Coronary artery (tissue), 2 donors: ENCODE measurements at regions not wholly inside any gene's neighbourhood (a gene's known extent, or its start where the extent isn't known, plus 50 kb on each side); places are given as distances from the start of the nearest gene placed in this dataset.

Experiments used
- DNase-seq: peaks from one replicate; pipeline ENCODE4 v3.0.0-alpha.2; 2017; ENCODE audit warnings: low spot score
- H3K27ac ChIP-seq, 2 donors: fragments of 200-600 bp; sonication (generic); one replicate each; pipeline ENCODE4 v1.5.1; 2016 to 2019
- H3K4me3 ChIP-seq: fragments of 200-600 bp; sonication (generic); 2 replicates; pipeline ENCODE4 v1.5.1; 2016; ENCODE audit warnings: mild to moderate bottlenecking, moderate library complexity
- CTCF ChIP-seq: fragments of 200-600 bp; sonication (generic); IDR thresholded peaks from one replicate; pipeline ENCODE4 v1.5.1; 2019; ENCODE audit warnings: antibody characterized with exemption

DNA sequence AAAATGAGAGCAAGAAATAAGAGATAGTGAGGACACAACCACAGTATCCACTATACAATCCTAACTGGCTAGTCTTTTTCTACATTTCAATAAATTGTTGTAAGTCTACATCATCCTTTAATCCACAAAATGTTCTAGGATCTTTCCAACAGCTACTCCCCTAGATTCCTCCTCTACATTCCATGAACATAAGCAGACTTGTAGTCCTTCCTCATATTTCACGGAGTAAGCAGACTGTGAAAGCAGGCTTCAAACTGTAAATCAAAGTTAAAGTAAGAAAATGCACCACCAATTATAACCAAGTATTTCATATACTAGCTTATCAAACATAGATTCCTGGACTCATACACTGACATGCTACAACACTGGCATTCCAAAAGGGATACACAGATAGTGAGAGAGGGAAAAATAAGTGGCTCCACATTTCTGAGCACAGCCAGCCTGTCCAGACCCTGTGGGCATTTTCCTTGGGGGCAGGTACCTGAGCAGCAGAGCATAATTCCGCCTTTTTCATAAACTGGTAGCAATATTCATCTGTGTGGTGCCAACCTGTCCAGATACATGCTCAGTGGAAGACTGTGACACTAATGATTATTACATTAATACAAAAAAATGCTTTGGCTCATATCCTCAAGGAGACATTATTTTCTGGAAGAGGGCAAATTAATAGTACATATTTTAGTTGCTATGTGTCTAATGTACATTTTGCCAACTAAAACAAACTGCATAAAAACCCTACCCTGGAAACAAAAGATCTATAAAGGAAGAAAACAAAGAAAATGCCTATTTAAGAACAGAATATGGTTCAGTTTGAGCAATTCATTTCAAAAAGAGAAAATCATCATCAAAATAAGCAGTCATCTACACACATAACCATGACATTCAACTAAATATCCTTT lies 113.3 kb upstream of the FSCB start:
- H3K27ac ChIP-seq, result no peak overlapping the region
- DNase-seq, result no peak
- H3K4me3 ChIP-seq, result no peak overlapping the region
- TF ChIP-seq CTCF, result no peak

DNA sequence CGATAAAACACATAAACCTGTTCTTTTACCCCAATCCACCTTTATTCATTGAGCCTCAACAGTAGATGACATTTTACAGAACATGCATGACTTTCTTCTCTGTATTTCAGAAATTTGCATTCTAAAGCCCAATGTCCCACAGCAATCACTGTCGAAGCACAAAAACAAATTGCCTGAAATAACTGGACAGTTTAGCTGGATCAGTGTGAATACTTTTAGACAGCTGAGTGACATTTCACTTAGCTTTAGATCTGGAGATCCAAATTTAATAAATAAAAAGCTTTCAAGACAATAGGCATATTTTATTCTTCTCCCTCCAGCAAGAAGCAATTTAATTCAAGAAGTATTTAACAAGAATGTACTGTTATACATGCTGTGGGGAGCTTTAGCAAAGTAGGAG lies 109.1 kb upstream of the FSCB start:
- no peak for DNase-seq
- no peak overlapping the region for H3K27ac ChIP-seq
- no peak for TF ChIP-seq CTCF
- H3K4me3 ChIP-seq, result no peak overlapping the region

GRCh38 chr14:44613061-44613712 lies 106.1 kb upstream of the FSCB start:
- Histone ChIP-seq H3K4me3 (no peak overlapping the region), H3K27ac (no peak overlapping the region)
- TF ChIP-seq CTCF, result no peak
- no peak for DNase-seq

DNA sequence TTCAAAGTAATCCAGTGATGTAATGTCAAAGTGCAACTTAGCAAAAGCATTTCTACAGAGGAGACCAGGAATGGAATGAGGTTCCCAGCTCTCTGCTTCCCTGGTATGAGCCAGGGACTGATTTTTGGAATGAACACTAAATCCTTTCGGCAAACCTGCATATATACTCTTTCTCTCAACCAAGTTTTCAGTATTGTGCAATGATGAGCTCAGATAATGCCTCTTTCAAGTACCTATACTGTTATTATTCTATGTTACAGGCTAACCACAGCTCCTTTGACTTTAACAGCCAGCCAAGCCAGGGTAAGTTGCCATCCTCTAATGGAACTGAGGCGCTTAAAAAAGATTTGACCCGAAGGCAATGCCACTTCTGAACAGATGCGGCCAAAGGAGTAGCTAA lies 104.9 kb upstream of the FSCB start:
- DNase-seq, result no peak
- TF ChIP-seq CTCF, result no peak
- H3K4me3 ChIP-seq, result no peak overlapping the region
- no peak overlapping the region for H3K27ac ChIP-seq

- no peak overlapping the region for H3K27ac ChIP-seq
- H3K4me3 ChIP-seq, result no peak overlapping the region
- DNase-seq, result no peak
- no peak for TF ChIP-seq CTCF
Measured at GRCh38 chr14:44609876-44610510, 102.9 kb upstream of the FSCB start.

DNA sequence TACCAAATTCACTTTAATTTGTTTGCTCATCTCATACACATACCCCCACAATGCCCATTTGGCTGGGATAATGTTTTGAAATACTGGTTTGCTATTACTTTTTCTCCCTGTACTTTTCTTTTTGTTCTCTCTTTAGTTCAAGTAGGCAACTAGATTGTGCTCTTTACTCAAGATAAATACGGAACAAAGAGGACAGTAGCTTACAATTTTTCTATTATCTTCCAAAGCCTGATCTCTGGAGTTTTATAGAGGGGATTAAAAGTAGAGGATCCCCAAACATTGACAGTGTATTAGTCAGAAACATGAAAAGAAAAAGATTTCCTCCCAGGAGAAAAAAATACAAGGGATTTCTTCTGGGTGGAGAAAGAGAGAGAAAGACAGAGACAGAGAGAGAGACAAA lies 102.1 kb upstream of the FSCB start:
- no peak for TF ChIP-seq CTCF
- H3K27ac ChIP-seq, result no peak overlapping the region
- H3K4me3 ChIP-seq, result no peak overlapping the region
- DNase-seq, result no peak
